CD4-positive, alpha-beta T cell (primary cell): ENCODE measurements at regions not wholly inside any gene's neighbourhood (a gene's known extent, or its start where the extent isn't known, plus 50 kb on each side); places are given as distances from the start of the nearest gene placed in this dataset.
"Not testable (repeated sequence)": the region's sequence is repeated elsewhere in the genome, so short reads cannot be mapped to it uniquely, and the experiment has no call there.

Source experiments
- ATAC-seq: fragments of 200-7000 bp; cut with Tn5 transposase; one replicate; pipeline ENCODE4 v1.10.0; 2022; ENCODE audit warnings: mild to moderate bottlenecking; ENCODE audit not compliant: poor library complexity
- CTCF ChIA-PET: fragments of 350-600 bp; sonication (Branson Sonifier 250); formaldehyde crosslinking; loops from one replicate; lab custom pipeline; 2021; ENCODE audit warnings: antibody characterized with exemption, inconsistent platforms; lab: Charles Lee
- POLR2A ChIA-PET: fragments of 350-600 bp; sonication (Branson Sonifier 250); formaldehyde crosslinking; loops from one replicate; lab custom pipeline; 2021; ENCODE audit warnings: antibody characterized with exemption, inconsistent platforms; lab: Charles Lee
- DNase-seq, 14 experiments: peaks; one replicate each; pipeline ENCODE4 v3.0.0-alpha.2; 2013 to 2020; ENCODE audit warnings: mixed read lengths in 2 of 14
- H3K27ac ChIP-seq, 2 donors: one replicate each; pipeline versions ENCODE4 v1.5.1 to v1.7.0; 2013; ENCODE audit warnings: low read length in 2 of 2, low read depth in 1 of 2, mild to moderate bottlenecking in 1 of 2
- H3K27me3 ChIP-seq, 2 experiments: 1 replicate in 1 of 2; 2 replicates in 1 of 2; pipeline versions ENCODE4 v1.6.1 to v1.7.0; 2013; ENCODE audit warnings: low read length in 2 of 2, control low read depth in 1 of 2, mild to moderate bottlenecking in 1 of 2, moderate library complexity in 1 of 2; ENCODE audit not compliant: insufficient read depth in 2 of 2, control insufficient read depth in 1 of 2
- H3K36me3 ChIP-seq: one replicate; pipeline ENCODE4 v1.6.1; 2013; ENCODE audit warnings: low read length, control low read depth; ENCODE audit not compliant: insufficient read depth
- H3K4me1 ChIP-seq: one replicate; pipeline ENCODE4 v1.6.1; 2013; ENCODE audit warnings: low read length, control low read depth; ENCODE audit not compliant: insufficient read depth
- H3K4me3 ChIP-seq: one replicate; pipeline ENCODE4 v1.5.1; 2013; ENCODE audit warnings: mild to moderate bottlenecking, low read length, moderate library complexity
- H3K9me3 ChIP-seq, 2 experiments: 1 replicate in 1 of 2; 2 replicates in 1 of 2; pipeline versions ENCODE4 v1.6.1 to v1.7.0; 2013; ENCODE audit warnings: low read length in 2 of 2, mild to moderate bottlenecking in 2 of 2, control low read depth in 1 of 2, moderate library complexity in 1 of 2; ENCODE audit not compliant: control insufficient read depth in 1 of 2, insufficient read depth in 1 of 2
- H3K27ac Mint-ChIP-seq: one replicate; pipeline ENCODE4 v1.8.0; 2020; ENCODE audit warnings: mixed read lengths
- H3K27me3 Mint-ChIP-seq: one replicate; pipeline ENCODE4 v1.8.0; 2021; ENCODE audit warnings: mixed read lengths
- H3K36me3 Mint-ChIP-seq: one replicate; pipeline ENCODE4 v1.8.0; 2021; ENCODE audit warnings: low read depth, mixed read lengths
- H3K4me1 Mint-ChIP-seq: one replicate; pipeline ENCODE4 v1.8.0; 2021; ENCODE audit warnings: low read depth, mixed read lengths
- H3K4me3 Mint-ChIP-seq: one replicate; pipeline ENCODE4 v1.8.0; 2020; ENCODE audit warnings: mild to moderate bottlenecking, mixed read lengths
- H3K9me3 Mint-ChIP-seq: one replicate; pipeline ENCODE4 v1.8.0; 2020; ENCODE audit warnings: mixed read lengths
- intact Hi-C, 2 experiments: fragments of 100-400 bp; cut with DNase I in 1 of 2; cut with micrococcal nuclease in 1 of 2; formaldehyde crosslinking; loops; one replicate each; pipeline versions ENCODE4 v1.15.1 to v1.9.0; 2023 to 2025; cut with DNase I, micrococcal nuclease
- TF ChIP-seq, protein P1 (sequence below): fragments of 200-600 bp; IDR thresholded peaks from one replicate; pipeline ENCODE4 v1.8.0; 2022; ENCODE audit warnings: antibody characterized with exemption, mild to moderate bottlenecking

DNA sequence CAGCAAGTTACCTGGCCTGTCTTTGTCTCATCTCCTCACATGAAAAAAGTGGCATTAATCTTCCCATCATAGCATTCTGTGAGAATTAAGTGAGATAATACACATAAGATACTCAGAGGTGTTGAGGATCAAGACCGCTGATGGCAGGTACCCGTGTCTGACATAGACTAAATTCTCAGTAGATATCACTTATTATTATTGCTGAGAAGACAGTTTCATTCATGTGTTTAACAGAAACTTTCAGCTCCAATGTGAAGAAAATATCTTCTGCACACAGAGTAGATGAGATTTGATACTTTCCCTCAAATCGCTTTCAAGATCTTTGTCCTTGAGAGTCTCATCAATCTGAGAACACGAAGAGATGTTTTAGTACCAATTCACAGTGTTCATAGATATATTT, 809.4 kb downstream of the TSN start:
- Histone ChIP-seq H3K36me3 (no peaks in the 10 kb centered on the region), H3K4me1 (no peaks in the 10 kb centered on the region), H3K4me3 (no peak overlapping the region), H3K9me3 (no peaks in the 10 kb centered on the region), H3K27me3 (no peaks in the 10 kb centered on the region), H3K27ac (no peak overlapping the region)
- Mint-ChIP-seq H3K27ac (no peak overlapping the region), H3K4me1 (no peaks in the 10 kb centered on the region), H3K4me3 (no peak overlapping the region), H3K9me3 (peaks cover 5% of the 10 kb centered on the region), H3K36me3 (no peaks in the 10 kb centered on the region), H3K27me3 (no peaks in the 10 kb centered on the region)
- no peak for ATAC-seq
- TF ChIP-seq, protein P1, sequence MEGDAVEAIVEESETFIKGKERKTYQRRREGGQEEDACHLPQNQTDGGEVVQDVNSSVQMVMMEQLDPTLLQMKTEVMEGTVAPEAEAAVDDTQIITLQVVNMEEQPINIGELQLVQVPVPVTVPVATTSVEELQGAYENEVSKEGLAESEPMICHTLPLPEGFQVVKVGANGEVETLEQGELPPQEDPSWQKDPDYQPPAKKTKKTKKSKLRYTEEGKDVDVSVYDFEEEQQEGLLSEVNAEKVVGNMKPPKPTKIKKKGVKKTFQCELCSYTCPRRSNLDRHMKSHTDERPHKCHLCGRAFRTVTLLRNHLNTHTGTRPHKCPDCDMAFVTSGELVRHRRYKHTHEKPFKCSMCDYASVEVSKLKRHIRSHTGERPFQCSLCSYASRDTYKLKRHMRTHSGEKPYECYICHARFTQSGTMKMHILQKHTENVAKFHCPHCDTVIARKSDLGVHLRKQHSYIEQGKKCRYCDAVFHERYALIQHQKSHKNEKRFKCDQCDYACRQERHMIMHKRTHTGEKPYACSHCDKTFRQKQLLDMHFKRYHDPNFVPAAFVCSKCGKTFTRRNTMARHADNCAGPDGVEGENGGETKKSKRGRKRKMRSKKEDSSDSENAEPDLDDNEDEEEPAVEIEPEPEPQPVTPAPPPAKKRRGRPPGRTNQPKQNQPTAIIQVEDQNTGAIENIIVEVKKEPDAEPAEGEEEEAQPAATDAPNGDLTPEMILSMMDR = no peak
- CTCF ChIA-PET = interaction anchor here (0.6 kb wide), 1 partner anchor 132 kb away, joined by 4 read pairs; no protein-coding TSS in a partner anchor
- POLR2A ChIA-PET = no interaction called here
- intact Hi-C loops = no loop called here
- DNase-seq = no peak

DNA sequence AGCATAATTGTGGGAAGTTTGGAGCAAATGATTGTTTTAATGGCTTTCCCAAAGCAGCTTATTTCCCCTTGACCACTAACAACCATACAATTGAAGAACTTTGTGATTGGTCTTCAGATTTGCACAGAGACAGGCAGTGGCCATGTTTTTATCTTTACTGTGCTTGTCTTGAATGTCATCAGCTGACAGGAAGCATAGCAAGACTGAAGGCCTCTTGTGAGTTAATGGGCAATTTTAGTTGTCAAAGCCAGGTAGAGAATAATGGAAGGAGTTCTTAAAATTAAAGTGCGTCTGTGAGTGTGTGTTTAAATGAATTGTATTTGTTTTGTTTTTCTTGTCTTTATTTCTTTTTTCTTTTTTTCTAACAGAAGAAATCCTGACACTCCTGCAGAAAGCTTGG, 809.9 kb downstream of the TSN start:
- no peaks in the 10 kb centered on the region for H3K27me3 ChIP-seq
- TF ChIP-seq, protein P1 = no peak
- ChIA-PET CTCF (no interaction called here), POLR2A (no interaction called here)
- no peak overlapping the region for H3K27ac ChIP-seq
- no peaks in the 10 kb centered on the region for H3K4me1 ChIP-seq
- no peaks in the 10 kb centered on the region for H3K36me3 ChIP-seq
- no peaks in the 10 kb centered on the region for H3K4me1 Mint-ChIP-seq
- H3K4me3 Mint-ChIP-seq = no peak overlapping the region
- no peak for DNase-seq
- no peak for ATAC-seq
- H3K27ac Mint-ChIP-seq = no peak overlapping the region
- no peaks in the 10 kb centered on the region for H3K27me3 Mint-ChIP-seq
- intact Hi-C loops = no loop called here
- no peak overlapping the region for H3K4me3 ChIP-seq
- H3K9me3 Mint-ChIP-seq = peaks cover 5% of the 10 kb centered on the region
- H3K9me3 ChIP-seq = peaks cover 0 to 3% of the 10 kb centered on the region in 2 experiments
- H3K36me3 Mint-ChIP-seq = no peaks in the 10 kb centered on the region

DNA sequence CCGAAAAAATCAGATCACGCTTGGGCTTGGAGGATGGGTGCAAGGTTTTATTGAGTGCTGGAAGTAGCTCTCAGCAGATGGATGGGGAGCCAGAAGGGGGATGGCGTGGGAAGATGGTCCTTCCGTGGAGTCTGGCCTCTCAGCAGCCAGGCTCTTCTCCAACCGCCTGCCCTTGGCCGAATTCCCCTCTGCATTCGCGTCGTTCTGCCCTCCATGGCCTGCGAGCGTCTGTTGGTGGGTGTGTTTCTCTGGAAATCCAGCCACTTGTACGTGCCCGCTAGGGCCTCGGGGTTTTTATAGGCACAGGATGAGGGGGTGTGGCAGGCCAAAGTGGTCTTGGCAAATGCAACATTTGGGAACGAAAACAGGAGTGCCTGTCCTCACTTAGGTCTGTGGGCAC, 815.2 kb downstream of the TSN start:
- H3K4me1 Mint-ChIP-seq = no peaks in the 10 kb centered on the region
- Histone ChIP-seq H3K9me3 (peaks cover 0 to 9% of the 10 kb centered on the region in 2 experiments), H3K27ac (no peak overlapping the region), H3K4me3 (no peak overlapping the region), H3K27me3 (no peaks in the 10 kb centered on the region), H3K4me1 (no peaks in the 10 kb centered on the region), H3K36me3 (no peaks in the 10 kb centered on the region)
- no peak overlapping the region for H3K27ac Mint-ChIP-seq
- H3K4me3 Mint-ChIP-seq = no peak overlapping the region
- no peaks in the 10 kb centered on the region for H3K27me3 Mint-ChIP-seq
- CTCF ChIA-PET = no interaction called here
- TF ChIP-seq, protein P1 = no peak
- ATAC-seq (no peak), DNase-seq (no peak)
- H3K36me3 Mint-ChIP-seq = no peaks in the 10 kb centered on the region
- intact Hi-C loops = no loop called here
- POLR2A ChIA-PET = no interaction called here
- peaks cover 5% of the 10 kb centered on the region for H3K9me3 Mint-ChIP-seq

DNA sequence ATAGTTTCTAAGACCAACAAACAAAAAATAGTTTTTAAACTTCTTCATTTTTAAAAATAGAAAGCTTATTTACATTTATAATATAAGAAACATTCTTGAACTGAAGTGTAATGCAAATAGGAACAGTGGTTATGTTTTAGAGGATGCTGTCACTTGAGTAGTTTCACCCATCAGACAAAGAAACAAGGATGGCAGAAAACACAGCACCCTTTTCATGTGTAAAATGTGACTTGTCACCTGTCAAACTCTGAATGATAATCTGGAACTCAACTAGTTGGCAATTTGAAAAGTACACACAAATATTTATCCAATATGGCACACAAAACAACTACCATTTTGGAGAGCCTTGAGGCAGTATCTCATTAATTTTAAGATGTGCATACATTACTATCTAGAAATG, 816.0 kb downstream of the TSN start:
- ATAC-seq, H3K4me1 ChIP-seq, H3K4me3 ChIP-seq, H3K36me3 Mint-ChIP-seq, H3K9me3 Mint-ChIP-seq, DNase-seq, POLR2A ChIA-PET, H3K27me3 ChIP-seq, intact Hi-C loops, CTCF ChIA-PET, H3K27ac Mint-ChIP-seq, H3K27me3 Mint-ChIP-seq, H3K4me3 Mint-ChIP-seq, H3K36me3 ChIP-seq, H3K9me3 ChIP-seq, H3K27ac ChIP-seq, H3K4me1 Mint-ChIP-seq: not testable (repeated sequence)
